ENCODE measurements at regions not wholly inside any gene's neighbourhood (a gene's known extent, or its start where the extent isn't known, plus 50 kb on each side); places are given as distances from the start of the nearest gene placed in this dataset.

DNA sequence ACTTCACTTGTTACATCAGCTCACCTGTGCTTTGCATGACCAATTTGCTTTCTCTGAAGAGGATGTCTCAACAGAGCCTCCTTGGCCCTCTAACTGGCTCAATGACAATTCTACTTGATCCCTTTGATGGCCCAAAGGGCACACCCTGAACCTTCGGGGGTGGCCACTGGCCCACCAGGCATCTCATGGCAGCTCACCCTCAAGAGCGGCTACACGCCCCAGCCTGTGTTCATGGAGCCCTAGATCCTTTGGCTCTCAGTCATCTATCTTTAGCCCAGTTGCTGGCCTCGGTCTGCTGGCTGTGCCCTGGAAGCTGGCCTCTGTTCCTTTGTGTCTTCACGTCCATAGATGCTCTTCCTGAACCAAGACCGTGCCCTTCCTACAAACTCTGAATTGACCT is 476.7 kb downstream of the NPHP4 start:
- TF ChIP-seq HDGF (IDR thresholded peaks at IDR 0.05; ENCODE audit: borderline replicate concordance) (no peak), TARDBP (IDR thresholded peaks at IDR 0.05) (no peak), FOXM1 (IDR thresholded peaks at IDR 0.05; ENCODE audit: borderline replicate concordance) (no peak), ARNT (IDR thresholded peaks at IDR 0.05) (no peak), BHLHE40 (IDR thresholded peaks at IDR 0.05; ENCODE audit: borderline replicate concordance) (no peak), CTBP1 (IDR thresholded peaks at IDR 0.05; ENCODE audit: borderline replicate concordance) (no peak), LEF1 (IDR thresholded peaks at IDR 0.05; ENCODE audit: borderline replicate concordance) (no peak), SUZ12 (IDR thresholded peaks at IDR 0.05) (no peak), SP1 (IDR thresholded peaks at IDR 0.05) (no peak), ZNF384 (IDR thresholded peaks at IDR 0.05) (no peak), ELF4 (IDR thresholded peaks at IDR 0.05) (no peak), FOXA1 (IDR thresholded peaks at IDR 0.05) (no peak), FOXK2 (IDR thresholded peaks at IDR 0.05) (no peak)
- TF ChIP-seq, protein P1, sequence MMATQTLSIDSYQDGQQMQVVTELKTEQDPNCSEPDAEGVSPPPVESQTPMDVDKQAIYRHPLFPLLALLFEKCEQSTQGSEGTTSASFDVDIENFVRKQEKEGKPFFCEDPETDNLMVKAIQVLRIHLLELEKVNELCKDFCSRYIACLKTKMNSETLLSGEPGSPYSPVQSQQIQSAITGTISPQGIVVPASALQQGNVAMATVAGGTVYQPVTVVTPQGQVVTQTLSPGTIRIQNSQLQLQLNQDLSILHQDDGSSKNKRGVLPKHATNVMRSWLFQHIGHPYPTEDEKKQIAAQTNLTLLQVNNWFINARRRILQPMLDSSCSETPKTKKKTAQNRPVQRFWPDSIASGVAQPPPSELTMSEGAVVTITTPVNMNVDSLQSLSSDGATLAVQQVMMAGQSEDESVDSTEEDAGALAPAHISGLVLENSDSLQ (IDR thresholded peaks at IDR 0.05) = no peak

Measured in HEK293T (cell line).